GM13976 (cell line): ENCODE measurements at regions not wholly inside any gene's neighbourhood (a gene's known extent, or its start where the extent isn't known, plus 50 kb on each side); places are given as distances from the start of the nearest gene placed in this dataset.

ENCODE experiments used
- DNase-seq: peaks from one replicate; pipeline ENCODE4 v3.0.0; 2012; ENCODE audit warnings: low spot score
- CTCF ChIP-seq: IDR thresholded peaks from 2 replicates; pipeline ENCODE4 v1.5.1; 2012; ENCODE audit warnings: borderline replicate concordance, mild to moderate bottlenecking; ENCODE audit not compliant: insufficient read depth; ENCODE audit errors: extremely low read depth, missing control alignments, control extremely low read depth
- in situ Hi-C: fragments of 300-500 bp; cut with MboI; formaldehyde crosslinking; loops from one replicate; pipeline ENCODE4 v1.12.0; 2022; ENCODE audit warnings: low sequenced_read_pairs, mixed read lengths, inconsistent platforms; ENCODE audit not compliant: unreplicated experiment

DNA sequence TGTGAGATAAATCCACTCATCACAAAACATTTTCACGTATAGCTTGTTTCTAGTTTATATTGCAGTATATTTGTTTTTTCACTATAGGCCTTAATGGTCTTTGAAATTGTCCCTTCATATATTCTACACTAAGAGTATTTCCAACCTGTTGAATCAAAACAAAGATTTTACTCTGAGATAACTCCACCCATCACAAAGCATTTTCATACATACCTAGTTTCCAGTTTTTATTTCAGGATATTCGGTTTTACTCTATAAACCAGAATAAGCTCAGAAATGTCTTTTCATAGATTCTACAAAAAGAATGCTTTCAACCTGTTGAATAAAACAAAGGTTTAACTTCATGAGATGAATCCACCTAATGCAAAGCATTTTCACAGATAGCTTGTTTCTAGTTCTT lies 1528.7 kb downstream of the UQCRFS1 start:
- in situ Hi-C loops: no loop called here
- no peak for TF ChIP-seq CTCF

DNA sequence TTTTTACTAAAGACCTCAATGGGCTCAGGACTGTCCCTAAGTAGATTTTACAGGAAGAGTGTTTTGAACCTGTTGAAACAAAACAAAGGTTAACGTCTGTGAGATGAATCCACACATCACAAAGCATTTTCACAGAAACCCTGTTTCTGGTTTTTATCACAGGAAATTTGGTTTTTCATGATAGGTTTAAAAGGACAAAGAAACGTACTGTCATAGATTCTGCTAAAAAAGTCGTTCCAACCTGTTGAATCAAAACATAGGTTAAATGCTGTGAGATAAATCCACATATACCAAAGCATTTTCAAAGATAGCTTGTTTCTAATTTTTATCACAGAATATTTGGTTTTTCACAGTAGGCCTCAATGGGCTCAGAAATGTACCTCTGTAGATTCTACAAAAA lies 1531.0 kb downstream of the UQCRFS1 start:
- in situ Hi-C loops: no loop called here

More for the DNA sequence above, 1528.7 kb downstream of the UQCRFS1 start:
- DNase-seq: no peak

DNA sequence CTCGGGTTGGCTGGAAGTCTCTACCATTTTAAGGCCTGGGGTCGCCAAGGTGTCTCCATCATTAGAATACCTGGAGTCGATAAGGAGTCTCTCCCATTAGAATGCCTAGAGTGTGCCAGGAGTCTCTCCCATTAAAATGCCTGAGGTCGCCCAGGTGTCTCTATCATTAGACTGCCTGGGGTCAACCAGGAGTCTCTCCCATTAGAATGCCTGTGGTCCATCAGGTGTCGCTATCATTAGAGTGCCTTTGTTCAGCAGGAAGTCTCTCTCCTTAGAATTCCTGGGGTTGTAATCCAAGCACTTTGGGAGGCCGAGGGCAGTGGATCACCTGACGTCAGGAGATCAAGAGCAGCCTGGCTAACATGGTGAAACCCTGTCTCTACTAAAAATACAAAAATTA lies 1533.0 kb downstream of the UQCRFS1 start:
- no peak for DNase-seq
- TF ChIP-seq CTCF: no peak
- in situ Hi-C loops: no loop called here

More for the DNA sequence above, 1531.0 kb downstream of the UQCRFS1 start:
- TF ChIP-seq CTCF: no peak
- DNase-seq: no peak

DNA sequence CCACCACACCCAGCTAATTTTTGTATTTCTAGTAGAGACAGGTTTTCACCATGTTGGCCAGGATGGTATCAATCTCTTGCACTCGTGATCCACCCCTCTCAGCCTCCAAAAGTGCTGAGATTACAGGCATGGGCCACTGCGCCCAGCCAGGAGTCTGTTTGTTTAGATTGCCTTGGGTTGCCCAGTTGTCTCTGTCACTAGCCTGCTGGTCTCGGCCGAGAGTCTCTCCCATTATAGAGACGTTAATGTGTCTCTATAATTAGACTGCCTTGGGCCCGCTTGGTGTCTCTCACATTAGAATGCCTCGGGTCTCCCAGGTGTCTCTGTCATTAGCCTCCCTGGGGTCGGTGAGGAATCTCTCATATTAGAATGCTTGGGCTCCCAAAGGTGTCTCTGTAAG lies 1533.6 kb downstream of the UQCRFS1 start:
- DNase-seq: no peak
- in situ Hi-C loops: no loop called here
- TF ChIP-seq CTCF: no peak

DNA sequence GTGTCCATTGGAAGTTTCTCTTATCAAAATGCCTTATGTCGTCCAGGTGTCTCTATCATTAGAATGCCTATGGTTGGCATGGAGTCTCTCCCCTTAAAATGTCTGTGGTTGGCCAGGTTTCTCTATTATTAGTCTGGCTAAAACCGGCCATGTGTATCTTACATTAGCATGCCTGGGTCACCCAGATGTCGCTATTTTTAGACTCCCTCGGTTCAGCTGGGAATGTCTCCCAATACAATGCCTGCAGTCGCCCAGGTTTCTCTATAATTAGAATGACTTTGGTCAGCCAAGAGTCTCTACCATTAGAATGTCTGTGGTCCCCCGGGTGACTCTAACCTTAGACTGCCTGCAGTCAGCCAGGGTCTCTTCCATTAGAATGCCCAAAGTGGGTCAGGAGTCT lies 1536.1 kb downstream of the UQCRFS1 start:
- DNase-seq: no peak
- TF ChIP-seq CTCF: no peak
- in situ Hi-C loops: no loop called here

GRCh38 chr19:27676334-27676733 lies 1536.6 kb downstream of the UQCRFS1 start:
- DNase-seq: no peak
- in situ Hi-C loops: no loop called here
- no peak for TF ChIP-seq CTCF

DNA sequence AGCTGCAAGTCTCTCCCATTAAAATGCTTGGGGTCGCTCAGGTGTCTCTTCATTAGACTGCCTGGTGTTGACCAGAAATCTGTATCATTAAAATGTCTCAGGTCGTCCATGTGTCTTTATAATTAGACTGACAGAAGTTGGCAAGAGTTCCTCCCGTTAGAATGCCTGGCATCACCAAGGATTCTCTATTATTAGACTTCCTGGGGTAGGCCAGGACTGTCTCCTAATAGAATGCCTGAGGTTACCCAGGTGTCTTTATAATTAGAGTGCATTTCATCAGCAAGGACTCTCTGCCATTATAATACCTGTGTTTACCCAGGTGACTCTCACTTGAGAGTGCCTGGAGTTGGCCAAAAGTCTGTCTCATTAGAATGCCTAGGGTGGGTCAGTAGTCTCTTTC lies 1537.2 kb downstream of the UQCRFS1 start:
- no peak for DNase-seq
- no peak for TF ChIP-seq CTCF
- in situ Hi-C loops: no loop called here
